Kidney epithelial cell (primary cell): ENCODE measurements at regions not wholly inside any gene's neighbourhood (a gene's known extent, or its start where the extent isn't known, plus 50 kb on each side); places are given as distances from the start of the nearest gene placed in this dataset.

Experiments
- DNase-seq: peaks from one replicate; pipeline ENCODE4 v3.0.0-alpha.2; 2010; ENCODE audit warnings: low read depth
- H3K27me3 ChIP-seq: 2 replicates; pipeline ENCODE4 v1.6.0; 2011; ENCODE audit warnings: low read length; ENCODE audit not compliant: control insufficient read depth, insufficient read depth
- H3K36me3 ChIP-seq: 2 replicates; pipeline ENCODE4 v1.5.1; 2011; ENCODE audit warnings: low read length; ENCODE audit not compliant: control insufficient read depth, insufficient read depth
- H3K4me3 ChIP-seq: 2 replicates; pipeline ENCODE4 v1.5.1; 2011; ENCODE audit warnings: low read depth, mild to moderate bottlenecking, control low read depth, low read length
- CTCF ChIP-seq: IDR thresholded peaks from 2 replicates; pipeline ENCODE4 v1.5.1; 2011; ENCODE audit warnings: mild to moderate bottlenecking, moderate library complexity, low read length, control low read depth, inconsistent platforms; ENCODE audit not compliant: insufficient read depth, poor library complexity, severe bottlenecking

- Histone ChIP-seq H3K27me3 (peaks cover 2% of the 10 kb centered on the region), H3K4me3 (no peak overlapping the region), H3K36me3 (no peaks in the 10 kb centered on the region)
- TF ChIP-seq CTCF, result no peak
- no peak for DNase-seq
Measured at GRCh38 chr2:120547662-120548061, 188.0 kb upstream of the GLI2 start.

DNA sequence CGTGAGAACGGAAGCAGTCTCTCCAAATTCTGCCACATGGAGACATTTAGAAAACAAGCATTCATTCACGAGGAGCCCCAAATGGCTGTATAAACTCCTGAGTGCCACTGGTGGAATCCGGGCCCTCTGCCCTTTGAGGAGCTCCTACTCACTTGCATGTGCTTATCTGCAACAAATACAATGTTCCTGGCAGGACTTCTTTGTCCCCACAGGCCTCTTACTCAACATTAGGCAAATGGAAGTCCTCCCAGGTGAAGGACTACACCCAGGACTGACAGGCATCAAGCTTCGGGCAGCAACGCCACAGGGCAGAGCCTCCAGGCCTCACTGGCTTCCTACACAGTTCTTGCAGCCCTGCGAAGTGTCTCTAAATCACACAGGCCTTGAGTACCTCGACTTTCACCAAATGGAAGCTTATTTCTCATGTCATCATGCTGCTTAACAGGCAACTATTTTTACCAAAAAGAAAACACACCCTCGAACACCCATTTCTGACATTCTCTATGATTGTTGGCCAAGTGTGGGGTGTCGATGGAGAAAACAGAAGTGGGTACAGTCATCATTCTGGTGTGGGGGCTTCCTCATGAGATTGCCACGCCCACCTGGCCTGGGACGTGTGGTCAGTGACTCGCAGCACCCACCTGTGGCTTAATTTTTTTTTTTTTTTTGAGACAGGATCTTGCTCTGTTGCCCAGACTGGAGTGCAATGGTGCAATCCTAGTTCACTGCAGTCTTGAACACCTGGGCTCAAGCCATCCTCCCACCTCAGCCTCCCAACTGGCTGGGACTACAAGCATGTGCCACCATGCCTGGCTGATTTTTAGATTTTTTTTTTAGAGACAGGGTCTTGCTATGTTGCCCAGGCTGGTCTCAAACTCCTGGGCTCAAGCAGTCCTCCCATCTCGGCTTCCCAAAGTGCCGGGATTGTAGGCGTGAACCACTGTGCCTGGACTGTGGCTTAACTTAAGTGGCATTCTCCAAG, 186.8 kb upstream of the GLI2 start:
- peaks cover 2% of the 10 kb centered on the region for H3K27me3 ChIP-seq
- no peak for DNase-seq
- no peaks in the 10 kb centered on the region for H3K36me3 ChIP-seq
- TF ChIP-seq CTCF, result no peak
- no peak overlapping the region for H3K4me3 ChIP-seq

DNA sequence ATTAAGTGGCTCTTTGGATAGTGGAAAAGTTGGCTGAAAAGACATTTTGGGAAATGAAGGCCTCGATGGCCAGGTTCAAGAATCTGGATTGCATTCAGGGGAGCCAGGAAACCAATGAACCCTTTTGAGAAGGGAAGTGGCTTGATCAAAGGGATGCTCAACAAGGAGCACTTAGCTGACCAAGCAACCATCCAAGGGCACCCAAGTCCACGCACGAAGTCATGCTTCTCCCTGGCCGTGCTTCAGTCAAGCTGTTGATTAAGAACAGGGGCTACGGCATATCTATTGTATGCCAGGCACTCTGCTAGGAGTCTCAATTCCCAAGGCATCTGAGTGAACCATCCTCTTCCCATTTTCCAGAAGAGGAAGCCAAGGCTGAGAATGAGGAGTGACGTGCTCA, 185.8 kb upstream of the GLI2 start:
- Histone ChIP-seq H3K36me3 (no peaks in the 10 kb centered on the region), H3K4me3 (no peak overlapping the region), H3K27me3 (peaks cover 6% of the 10 kb centered on the region)
- DNase-seq, result no peak
- TF ChIP-seq CTCF, result no peak

GRCh38 chr2:120550282-120550681, 185.4 kb upstream of the GLI2 start:
- no peak for TF ChIP-seq CTCF
- H3K27me3 ChIP-seq, result peaks cover 6% of the 10 kb centered on the region
- no peak overlapping the region for H3K4me3 ChIP-seq
- no peaks in the 10 kb centered on the region for H3K36me3 ChIP-seq
- DNase-seq, result no peak

- no peak for DNase-seq
- peaks cover 6% of the 10 kb centered on the region for H3K27me3 ChIP-seq
- no peaks in the 10 kb centered on the region for H3K36me3 ChIP-seq
- no peak for TF ChIP-seq CTCF
- no peak overlapping the region for H3K4me3 ChIP-seq
Measured at GRCh38 chr2:120550893-120551446, 184.7 kb upstream of the GLI2 start.
